ENCODE measurements at regions not wholly inside any gene's neighbourhood (a gene's known extent, or its start where the extent isn't known, plus 50 kb on each side); places are given as distances from the start of the nearest gene placed in this dataset.

DNA sequence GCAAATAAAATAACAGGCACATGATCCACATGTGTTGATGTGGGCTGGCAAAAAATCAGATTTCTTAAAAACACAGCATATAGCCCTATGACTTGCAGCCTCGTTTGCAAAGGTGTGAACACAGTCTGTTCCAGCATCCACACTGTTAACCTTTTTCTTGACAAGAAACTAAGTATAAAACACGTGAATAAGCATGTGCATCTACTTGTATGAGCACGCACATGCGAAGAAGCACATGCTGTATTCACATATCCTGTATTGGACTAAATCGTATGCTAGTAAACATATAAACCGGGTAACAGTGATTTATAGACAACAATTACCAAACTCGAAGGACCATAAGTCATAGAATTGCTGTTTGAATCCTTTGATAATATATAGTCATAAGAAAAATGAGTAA, 218.7 kb downstream of the HDGFL1 start:
- no peak for TF ChIP-seq FOXA2 (IDR thresholded peaks at IDR 0.05)
- no peak for TF ChIP-seq GABPA (IDR thresholded peaks at IDR 0.05 in 1 of 2, conservative IDR thresholded peaks at IDR 0.05 in 1 of 2)
- no peak for TF ChIP-seq YY1 (IDR thresholded peaks at IDR 0.05)
- no peak for TF ChIP-seq JUND (IDR thresholded peaks at IDR 0.05)
- TF ChIP-seq, protein P1, sequence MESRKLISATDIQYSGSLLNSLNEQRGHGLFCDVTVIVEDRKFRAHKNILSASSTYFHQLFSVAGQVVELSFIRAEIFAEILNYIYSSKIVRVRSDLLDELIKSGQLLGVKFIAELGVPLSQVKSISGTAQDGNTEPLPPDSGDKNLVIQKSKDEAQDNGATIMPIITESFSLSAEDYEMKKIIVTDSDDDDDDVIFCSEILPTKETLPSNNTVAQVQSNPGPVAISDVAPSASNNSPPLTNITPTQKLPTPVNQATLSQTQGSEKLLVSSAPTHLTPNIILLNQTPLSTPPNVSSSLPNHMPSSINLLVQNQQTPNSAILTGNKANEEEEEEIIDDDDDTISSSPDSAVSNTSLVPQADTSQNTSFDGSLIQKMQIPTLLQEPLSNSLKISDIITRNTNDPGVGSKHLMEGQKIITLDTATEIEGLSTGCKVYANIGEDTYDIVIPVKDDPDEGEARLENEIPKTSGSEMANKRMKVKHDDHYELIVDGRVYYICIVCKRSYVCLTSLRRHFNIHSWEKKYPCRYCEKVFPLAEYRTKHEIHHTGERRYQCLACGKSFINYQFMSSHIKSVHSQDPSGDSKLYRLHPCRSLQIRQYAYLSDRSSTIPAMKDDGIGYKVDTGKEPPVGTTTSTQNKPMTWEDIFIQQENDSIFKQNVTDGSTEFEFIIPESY (IDR thresholded peaks at IDR 0.05), result no peak
- TF ChIP-seq NR2F2 (IDR thresholded peaks at IDR 0.05), result no peak
- TF ChIP-seq, protein P2, sequence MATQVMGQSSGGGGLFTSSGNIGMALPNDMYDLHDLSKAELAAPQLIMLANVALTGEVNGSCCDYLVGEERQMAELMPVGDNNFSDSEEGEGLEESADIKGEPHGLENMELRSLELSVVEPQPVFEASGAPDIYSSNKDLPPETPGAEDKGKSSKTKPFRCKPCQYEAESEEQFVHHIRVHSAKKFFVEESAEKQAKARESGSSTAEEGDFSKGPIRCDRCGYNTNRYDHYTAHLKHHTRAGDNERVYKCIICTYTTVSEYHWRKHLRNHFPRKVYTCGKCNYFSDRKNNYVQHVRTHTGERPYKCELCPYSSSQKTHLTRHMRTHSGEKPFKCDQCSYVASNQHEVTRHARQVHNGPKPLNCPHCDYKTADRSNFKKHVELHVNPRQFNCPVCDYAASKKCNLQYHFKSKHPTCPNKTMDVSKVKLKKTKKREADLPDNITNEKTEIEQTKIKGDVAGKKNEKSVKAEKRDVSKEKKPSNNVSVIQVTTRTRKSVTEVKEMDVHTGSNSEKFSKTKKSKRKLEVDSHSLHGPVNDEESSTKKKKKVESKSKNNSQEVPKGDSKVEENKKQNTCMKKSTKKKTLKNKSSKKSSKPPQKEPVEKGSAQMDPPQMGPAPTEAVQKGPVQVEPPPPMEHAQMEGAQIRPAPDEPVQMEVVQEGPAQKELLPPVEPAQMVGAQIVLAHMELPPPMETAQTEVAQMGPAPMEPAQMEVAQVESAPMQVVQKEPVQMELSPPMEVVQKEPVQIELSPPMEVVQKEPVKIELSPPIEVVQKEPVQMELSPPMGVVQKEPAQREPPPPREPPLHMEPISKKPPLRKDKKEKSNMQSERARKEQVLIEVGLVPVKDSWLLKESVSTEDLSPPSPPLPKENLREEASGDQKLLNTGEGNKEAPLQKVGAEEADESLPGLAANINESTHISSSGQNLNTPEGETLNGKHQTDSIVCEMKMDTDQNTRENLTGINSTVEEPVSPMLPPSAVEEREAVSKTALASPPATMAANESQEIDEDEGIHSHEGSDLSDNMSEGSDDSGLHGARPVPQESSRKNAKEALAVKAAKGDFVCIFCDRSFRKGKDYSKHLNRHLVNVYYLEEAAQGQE (IDR thresholded peaks at IDR 0.05), result no peak
- TF ChIP-seq TAF1 (conservative IDR thresholded peaks at IDR 0.05), result no peak
- TF ChIP-seq, protein P3, sequence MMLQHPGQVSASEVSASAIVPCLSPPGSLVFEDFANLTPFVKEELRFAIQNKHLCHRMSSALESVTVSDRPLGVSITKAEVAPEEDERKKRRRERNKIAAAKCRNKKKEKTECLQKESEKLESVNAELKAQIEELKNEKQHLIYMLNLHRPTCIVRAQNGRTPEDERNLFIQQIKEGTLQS (IDR thresholded peaks at IDR 0.05), result no peak
- DNase-seq (ENCODE audit: low spot score), result no peak
- no peak overlapping the region for H3K4me3 ChIP-seq (ENCODE audit: low read depth in 1 of 3, low read length in 3 of 3)
- H3K27me3 ChIP-seq (ENCODE audit: control insufficient read depth in 4 of 4, insufficient read depth in 4 of 4, low read length in 3 of 4), result no peaks in the 10 kb centered on the region
- H3K9ac ChIP-seq (ENCODE audit: low read depth in 1 of 2, low read length in 2 of 2), result no peak overlapping the region
- no peak overlapping the region for H3K27ac ChIP-seq (ENCODE audit: low read depth in 1 of 2, low read length in 2 of 2)
- 81% methylated on average over 7 of the region's 7 CpGs for WGBS
- peaks cover 0 to 3% (median 0%) of the 10 kb centered on the region in 4 donors for H3K9me3 ChIP-seq (ENCODE audit: control insufficient read depth in 4 of 4, low read length in 3 of 4)
- no peaks in the 10 kb centered on the region for H3K36me3 ChIP-seq (ENCODE audit: control insufficient read depth in 4 of 4, insufficient read depth in 3 of 4, low read depth in 1 of 4, low read length in 3 of 4)
- no peaks in the 10 kb centered on the region for H3K4me1 ChIP-seq (ENCODE audit: control insufficient read depth in 4 of 4, insufficient read depth in 4 of 4, low read length in 3 of 4)

DNA sequence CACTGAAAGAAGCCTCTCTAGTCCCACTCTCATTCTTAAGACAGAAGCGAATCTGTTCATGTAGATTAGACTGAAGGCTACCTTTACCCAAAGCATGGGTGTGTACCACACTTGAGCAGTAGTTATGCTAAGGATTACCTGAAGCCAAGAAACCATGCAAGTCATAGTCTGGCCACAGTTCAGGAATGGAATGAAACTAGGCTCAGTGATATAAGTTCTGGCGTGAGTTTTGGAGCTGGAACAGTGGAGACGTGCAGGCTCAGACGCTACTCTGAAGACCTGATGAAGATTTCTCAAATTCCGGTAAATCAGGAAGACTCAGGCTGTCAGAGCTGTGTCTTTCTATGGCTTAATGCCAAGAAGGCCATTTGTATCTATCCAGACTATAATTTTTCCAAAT, 219.9 kb downstream of the HDGFL1 start:
- no peaks in the 10 kb centered on the region for H3K36me3 ChIP-seq (ENCODE audit: control insufficient read depth in 4 of 4, insufficient read depth in 3 of 4, low read depth in 1 of 4, low read length in 3 of 4)
- H3K4me3 ChIP-seq (ENCODE audit: low read depth in 1 of 3, low read length in 3 of 3), result no peak overlapping the region
- no peak overlapping the region for H3K27ac ChIP-seq (ENCODE audit: low read depth in 1 of 2, low read length in 2 of 2)
- H3K4me1 ChIP-seq (ENCODE audit: control insufficient read depth in 4 of 4, insufficient read depth in 4 of 4, low read length in 3 of 4), result no peaks in the 10 kb centered on the region
- peaks cover 0 to 5% (median 1%) of the 10 kb centered on the region in 4 donors for H3K9me3 ChIP-seq (ENCODE audit: control insufficient read depth in 4 of 4, low read length in 3 of 4)
- H3K9ac ChIP-seq (ENCODE audit: low read depth in 1 of 2, low read length in 2 of 2), result no peak overlapping the region
- no peak for TF ChIP-seq FOXA2 (IDR thresholded peaks at IDR 0.05)
- no peak for TF ChIP-seq FOXA1 (IDR thresholded peaks at IDR 0.05)
- TF ChIP-seq TAF1 (conservative IDR thresholded peaks at IDR 0.05), result no peak
- TF ChIP-seq, protein P4, sequence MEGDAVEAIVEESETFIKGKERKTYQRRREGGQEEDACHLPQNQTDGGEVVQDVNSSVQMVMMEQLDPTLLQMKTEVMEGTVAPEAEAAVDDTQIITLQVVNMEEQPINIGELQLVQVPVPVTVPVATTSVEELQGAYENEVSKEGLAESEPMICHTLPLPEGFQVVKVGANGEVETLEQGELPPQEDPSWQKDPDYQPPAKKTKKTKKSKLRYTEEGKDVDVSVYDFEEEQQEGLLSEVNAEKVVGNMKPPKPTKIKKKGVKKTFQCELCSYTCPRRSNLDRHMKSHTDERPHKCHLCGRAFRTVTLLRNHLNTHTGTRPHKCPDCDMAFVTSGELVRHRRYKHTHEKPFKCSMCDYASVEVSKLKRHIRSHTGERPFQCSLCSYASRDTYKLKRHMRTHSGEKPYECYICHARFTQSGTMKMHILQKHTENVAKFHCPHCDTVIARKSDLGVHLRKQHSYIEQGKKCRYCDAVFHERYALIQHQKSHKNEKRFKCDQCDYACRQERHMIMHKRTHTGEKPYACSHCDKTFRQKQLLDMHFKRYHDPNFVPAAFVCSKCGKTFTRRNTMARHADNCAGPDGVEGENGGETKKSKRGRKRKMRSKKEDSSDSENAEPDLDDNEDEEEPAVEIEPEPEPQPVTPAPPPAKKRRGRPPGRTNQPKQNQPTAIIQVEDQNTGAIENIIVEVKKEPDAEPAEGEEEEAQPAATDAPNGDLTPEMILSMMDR (IDR thresholded peaks at IDR 0.05; ENCODE audit: low read depth, low read length, missing input control), result no peak
- TF ChIP-seq JUND (IDR thresholded peaks at IDR 0.05), result no peak
- no peak for TF ChIP-seq RAD21 (IDR thresholded peaks at IDR 0.05)
- TF ChIP-seq, protein P5, sequence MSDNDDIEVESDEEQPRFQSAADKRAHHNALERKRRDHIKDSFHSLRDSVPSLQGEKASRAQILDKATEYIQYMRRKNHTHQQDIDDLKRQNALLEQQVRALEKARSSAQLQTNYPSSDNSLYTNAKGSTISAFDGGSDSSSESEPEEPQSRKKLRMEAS (IDR thresholded peaks at IDR 0.05), result no peak
- TF ChIP-seq EGR1 (IDR thresholded peaks at IDR 0.05; ENCODE audit: low read depth in 2 of 2), result no peak
- no peak for TF ChIP-seq GABPA (IDR thresholded peaks at IDR 0.05 in 1 of 2, conservative IDR thresholded peaks at IDR 0.05 in 1 of 2)
- TF ChIP-seq HNF4A (conservative IDR thresholded peaks at IDR 0.05), result no peak
- TF ChIP-seq YY1 (IDR thresholded peaks at IDR 0.05), result no peak
- TF ChIP-seq, protein P2 (IDR thresholded peaks at IDR 0.05), result no peak
- TF ChIP-seq SP1 (IDR thresholded peaks at IDR 0.05), result no peak
- TF ChIP-seq, protein P3 (IDR thresholded peaks at IDR 0.05), result no peak
- 83% methylated on average over 5 of the region's 5 CpGs for WGBS
- no peak for DNase-seq (ENCODE audit: low spot score)
- no peaks in the 10 kb centered on the region for H3K27me3 ChIP-seq (ENCODE audit: control insufficient read depth in 4 of 4, insufficient read depth in 4 of 4, low read length in 3 of 4)
